ENCODE measurements at regions not wholly inside any gene's neighbourhood (a gene's known extent, or its start where the extent isn't known, plus 50 kb on each side); places are given as distances from the start of the nearest gene placed in this dataset.

DNA sequence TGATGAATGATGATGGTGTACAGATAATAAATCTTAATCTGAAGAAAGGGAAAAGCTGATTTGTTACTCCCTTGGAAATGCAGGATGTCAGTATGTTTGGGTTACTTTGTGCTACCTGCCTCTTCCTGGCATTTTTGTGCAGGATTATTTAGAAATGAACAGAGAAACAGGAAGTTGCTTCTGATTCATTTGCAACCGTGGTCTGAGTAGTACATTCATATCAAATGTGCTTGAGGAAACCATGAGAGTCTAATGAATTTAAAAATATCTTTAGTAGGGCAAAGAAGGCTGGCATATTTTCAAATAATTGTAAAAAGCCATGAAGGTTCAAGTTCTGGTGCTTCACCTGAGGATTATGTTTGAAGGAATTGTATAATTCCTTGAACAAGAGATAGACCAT, 391.6 kb downstream of the TMEM161B start:
- Histone ChIP-seq H3K9me3 (replicated peaks; ENCODE audit: control insufficient read depth, insufficient read depth, low read length) (no peaks in the 10 kb centered on the region), H3K79me2 (ENCODE audit: control insufficient read depth, insufficient read depth, low read length) (no peaks in the 10 kb centered on the region), H3K27ac (ENCODE audit: control insufficient read depth, insufficient read depth) (no peak overlapping the region), H3K4me3 (no peak overlapping the region), H2AFZ (ENCODE audit: control insufficient read depth, low read depth, low read length) (peak overlapping the region; percentile 31; the same call in 1 of the 2 replicates), H4K20me1 (ENCODE audit: control insufficient read depth, insufficient read depth) (no peaks in the 10 kb centered on the region), H3K9ac (ENCODE audit: control insufficient read depth, insufficient read depth, low read length) (no peak overlapping the region), H3K36me3 (ENCODE audit: control insufficient read depth in 2 of 2, insufficient read depth in 2 of 2, low read length in 1 of 2) (no peaks in the 10 kb centered on the region), H3K27me3 (replicated peaks in 1 of 2; ENCODE audit: control insufficient read depth in 2 of 2, insufficient read depth in 2 of 2, low read length in 1 of 2) (no peaks in the 10 kb centered on the region), H3K4me1 (ENCODE audit: control insufficient read depth, insufficient read depth, low read length) (no peaks in the 10 kb centered on the region), H3K4me2 (ENCODE audit: control insufficient read depth, insufficient read depth) (no peak overlapping the region)
- POLR2A ChIA-PET, result no interaction called here
- FAIRE-seq, result no peak
- ATAC-seq, result no peak
- CTCF ChIA-PET, result no interaction called here
- in situ Hi-C loops (cut with MboI), result no loop called here
- intact Hi-C loops (cut with micrococcal nuclease; ENCODE audit: unreplicated experiment), result no loop called here
- DNase-seq (ENCODE audit: low read depth, low spot score), result no peak
- no TSS peak for BruUV-seq (replicated peaks)
- RAD21 ChIA-PET (ENCODE audit: unreplicated experiment), result no interaction called here
- SMC1A ChIA-PET (ENCODE audit: uncharacterized antibody, unreplicated experiment), result no interaction called here
- TF ChIP-seq MYB (IDR thresholded peaks at IDR 0.05; ENCODE audit: borderline replicate concordance, low read depth, low read length) (no peak), ATF7 (IDR thresholded peaks at IDR 0.05; ENCODE audit: low read depth) (no peak)
- 0% methylated on average over 1 of the region's 1 CpG for WGBS (ENCODE audit: insufficient coverage, insufficient replicate concordance, low lambda C conversion rate, missing lambda C conversion rate)

DNA sequence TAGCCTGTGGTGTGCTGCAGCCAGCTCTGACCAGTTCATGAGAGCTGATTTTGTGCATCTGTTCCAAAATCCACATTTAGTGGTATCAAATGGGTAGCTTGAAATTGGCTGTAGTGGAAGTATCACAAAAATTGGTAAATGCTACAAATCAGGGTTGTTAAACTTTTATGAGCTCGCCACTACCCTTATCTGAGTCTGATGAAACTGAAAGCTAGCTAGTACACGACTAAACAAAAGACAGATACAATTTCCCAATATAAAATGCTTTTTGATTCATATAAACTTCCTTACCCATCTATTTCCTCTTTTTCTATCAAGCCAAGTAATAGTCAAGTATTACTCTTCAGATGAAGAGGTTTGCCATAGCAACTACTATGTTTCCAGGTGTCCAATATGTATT, 392.0 kb downstream of the TMEM161B start:
- POLR2A ChIA-PET, result no interaction called here
- Histone ChIP-seq H3K79me2 (ENCODE audit: control insufficient read depth, insufficient read depth, low read length) (no peaks in the 10 kb centered on the region), H3K9me3 (replicated peaks; ENCODE audit: control insufficient read depth, insufficient read depth, low read length) (no peaks in the 10 kb centered on the region), H3K36me3 (ENCODE audit: control insufficient read depth in 2 of 2, insufficient read depth in 2 of 2, low read length in 1 of 2) (no peaks in the 10 kb centered on the region), H4K20me1 (ENCODE audit: control insufficient read depth, insufficient read depth) (no peaks in the 10 kb centered on the region), H2AFZ (ENCODE audit: control insufficient read depth, low read depth, low read length) (peak overlapping the region; percentile 31; the same call in 1 of the 2 replicates), H3K4me1 (ENCODE audit: control insufficient read depth, insufficient read depth, low read length) (no peaks in the 10 kb centered on the region), H3K4me3 (no peak overlapping the region), H3K27me3 (replicated peaks in 1 of 2; ENCODE audit: control insufficient read depth in 2 of 2, insufficient read depth in 2 of 2, low read length in 1 of 2) (no peaks in the 10 kb centered on the region), H3K4me2 (ENCODE audit: control insufficient read depth, insufficient read depth) (no peak overlapping the region), H3K9ac (ENCODE audit: control insufficient read depth, insufficient read depth, low read length) (no peak overlapping the region), H3K27ac (ENCODE audit: control insufficient read depth, insufficient read depth) (no peak overlapping the region)
- BruUV-seq (replicated peaks), result no TSS peak
- DNase-seq (ENCODE audit: low read depth, low spot score), result no peak
- RAD21 ChIA-PET (ENCODE audit: unreplicated experiment), result no interaction called here
- TF ChIP-seq JUNB (IDR thresholded peaks at IDR 0.05) (no peak), ZNF207 (IDR thresholded peaks at IDR 0.05; ENCODE audit: borderline replicate concordance) (no peak)
- intact Hi-C loops (cut with micrococcal nuclease; ENCODE audit: unreplicated experiment), result no loop called here
- ATAC-seq, result no peak
- in situ Hi-C loops (cut with MboI), result no loop called here
- CTCF ChIA-PET, result no interaction called here
- SMC1A ChIA-PET (ENCODE audit: uncharacterized antibody, unreplicated experiment), result no interaction called here
- WGBS (ENCODE audit: insufficient coverage, insufficient replicate concordance, low lambda C conversion rate, missing lambda C conversion rate), result 5% methylated on average over 2 of the region's 2 CpGs
- FAIRE-seq, result no peak

Data from GM12878 (cell line).